Small intestine (tissue), 7 donors: ENCODE measurements at regions not wholly inside any gene's neighbourhood (a gene's known extent, or its start where the extent isn't known, plus 50 kb on each side); places are given as distances from the start of the nearest gene placed in this dataset.
"Not testable (repeated sequence)": the region's sequence is repeated elsewhere in the genome, so short reads cannot be mapped to it uniquely, and the experiment has no call there.

Experiments
- DNase-seq, 2 donors: peaks; one replicate each; pipeline versions ENCODE4 v3.0.0 to v3.0.0-alpha.2; 2013
- FAIRE-seq: peaks from 2 replicates; lab custom pipeline; 2012; peaks lifted over from hg19 to GRCh38; lab: Jason Lieb, UNC
- H3K27ac ChIP-seq, 3 donors: one replicate each; pipeline ENCODE4 v1.5.1; 2013; ENCODE audit warnings: low read length in 2 of 3, mild to moderate bottlenecking in 2 of 3, control low read depth in 1 of 3, inconsistent platforms in 1 of 3, low read depth in 1 of 3, moderate library complexity in 1 of 3
- H3K27me3 ChIP-seq, 3 donors: one replicate each; pipeline ENCODE4 v1.6.1; 2013; ENCODE audit warnings: low read length in 3 of 3, inconsistent platforms in 1 of 3; ENCODE audit not compliant: control insufficient read depth in 3 of 3, insufficient read depth in 3 of 3
- H3K36me3 ChIP-seq, 3 donors: one replicate each; pipeline ENCODE4 v1.6.1; 2013; ENCODE audit warnings: low read length in 3 of 3, inconsistent platforms in 1 of 3, low read depth in 1 of 3, mild to moderate bottlenecking in 1 of 3, moderate library complexity in 1 of 3; ENCODE audit not compliant: control insufficient read depth in 3 of 3, insufficient read depth in 2 of 3
- H3K4me1 ChIP-seq, 3 donors: one replicate each; pipeline ENCODE4 v1.6.1; 2013; ENCODE audit warnings: low read length in 2 of 3, inconsistent platforms in 1 of 3, low read depth in 1 of 3, mild to moderate bottlenecking in 1 of 3, moderate library complexity in 1 of 3; ENCODE audit not compliant: control insufficient read depth in 3 of 3, insufficient read depth in 2 of 3
- H3K4me3 ChIP-seq, 3 donors: one replicate each; pipeline ENCODE4 v1.5.1; 2013; ENCODE audit warnings: low read length in 3 of 3, control low read depth in 1 of 3, inconsistent platforms in 1 of 3, low read depth in 1 of 3, mild to moderate bottlenecking in 1 of 3, moderate library complexity in 1 of 3
- H3K9me3 ChIP-seq, 2 donors: one replicate each; pipeline ENCODE4 v1.6.1; 2013; ENCODE audit warnings: low read depth in 1 of 2, low read length in 1 of 2; ENCODE audit not compliant: control insufficient read depth in 2 of 2, insufficient read depth in 1 of 2
- WGBS, 3 donors: extraction: QIAGEN DNeasy Blood & Tissue Kit; methylation state at CpG; one replicate each; pipeline ENCODE4 v1.1.7; 2013; 5-methylcytosine and 5-hydroxymethylcytosine counted together
- donor health status: healthy with polysubstance abuse.
- donor health status: control.
- donor health status: control.
- donor health status: Bipolar disorder and iron deficiency.
- donor health status: healthy.

DNA sequence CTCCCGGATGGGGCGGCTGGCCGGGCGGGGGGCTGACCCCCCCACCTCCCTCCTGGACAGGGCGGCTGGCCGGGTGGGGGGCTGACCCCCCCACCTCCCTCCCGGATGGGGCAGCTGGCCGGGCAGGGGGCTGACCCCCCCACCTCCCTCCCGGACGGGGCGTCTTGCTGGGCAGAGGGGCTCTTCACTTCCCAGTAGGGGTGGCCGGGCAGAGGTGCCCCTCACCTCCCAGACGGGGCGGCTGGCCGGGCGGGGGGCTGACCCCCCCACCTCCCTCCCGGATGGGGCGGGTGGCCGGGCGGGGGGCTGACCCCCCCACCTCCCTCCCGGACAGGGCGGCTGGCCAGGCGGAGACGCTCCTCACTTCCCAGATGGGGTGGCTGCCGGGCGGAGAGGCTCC, 55.7 kb upstream of the ACBD5 start:
- not testable (repeated sequence) for H3K9me3 ChIP-seq, H3K4me3 ChIP-seq, DNase-seq, FAIRE-seq, H3K4me1 ChIP-seq, H3K36me3 ChIP-seq, H3K27ac ChIP-seq, H3K27me3 ChIP-seq
- WGBS, 3 donors = 91 to 93% (median 92%) methylated on average over 14 to 26 of the region's 26 CpGs

DNA sequence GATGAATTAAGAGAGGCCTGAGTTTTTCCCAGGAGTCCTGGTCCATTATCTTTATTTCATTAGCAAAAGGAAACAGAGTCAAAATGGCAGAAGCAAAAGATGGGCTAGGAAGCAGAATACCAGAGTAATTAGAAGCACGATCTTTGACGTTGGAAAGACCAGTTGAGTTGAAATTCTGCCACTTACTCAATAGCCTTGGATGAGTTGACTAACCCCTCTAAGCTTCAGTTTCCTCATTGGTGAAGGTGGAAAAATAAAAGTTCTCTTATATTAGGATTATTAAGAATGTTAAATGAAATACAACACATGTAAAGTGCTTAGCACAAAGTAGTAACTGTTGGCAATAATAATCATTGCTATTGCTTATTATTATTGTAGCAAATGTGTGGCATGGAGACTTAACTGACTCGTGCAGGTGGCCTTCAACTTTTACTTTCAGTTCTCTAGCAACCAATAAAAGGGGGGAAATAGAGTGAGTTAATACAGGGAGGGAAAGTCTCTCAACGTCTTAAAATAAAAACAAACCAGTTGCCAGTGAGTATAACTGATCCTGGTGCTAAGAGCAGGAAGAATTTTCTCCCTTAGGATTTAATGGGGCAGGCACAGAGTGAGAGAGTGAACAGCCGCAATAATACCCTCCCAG, 50.8 kb upstream of the ACBD5 start:
- peak in 1 of 2 donors; percentile 8 for DNase-seq
- FAIRE-seq, H3K36me3 ChIP-seq, H3K27me3 ChIP-seq, H3K4me3 ChIP-seq, H3K27ac ChIP-seq, H3K4me1 ChIP-seq, H3K9me3 ChIP-seq: not testable (repeated sequence)
- 36 to 55% (median 44%) methylated on average over 5 of the region's 5 CpGs for WGBS, 3 donors
